GM06990 (cell line): ENCODE measurements at regions not wholly inside any gene's neighbourhood (a gene's known extent, or its start where the extent isn't known, plus 50 kb on each side); places are given as distances from the start of the nearest gene placed in this dataset.

Experiments
- DNase-seq: peaks from one replicate; pipeline ENCODE4 v3.0.0-alpha.2; 2011; ENCODE audit not compliant: insufficient read length; ENCODE audit errors: extremely low read depth
- H3K27me3 ChIP-seq: replicated peaks from 2 replicates; pipeline ENCODE4 v1.6.0; 2011; ENCODE audit warnings: low read length; ENCODE audit not compliant: control insufficient read depth, insufficient read depth
- H3K36me3 ChIP-seq: 2 replicates; pipeline ENCODE4 v1.5.1; 2011; ENCODE audit warnings: low read length; ENCODE audit not compliant: control insufficient read depth, insufficient read depth
- H3K4me3 ChIP-seq: replicated peaks from 2 replicates; pipeline ENCODE4 v1.5.1; 2011; ENCODE audit warnings: low read depth, mild to moderate bottlenecking, control low read depth, low read length
- TF ChIP-seq, protein P1 (sequence below): IDR thresholded peaks from 2 replicates; pipeline ENCODE4 v1.5.1; 2011; ENCODE audit warnings: low read length, control low read depth, mild to moderate bottlenecking, inconsistent platforms; ENCODE audit not compliant: insufficient read depth, poor library complexity, severe bottlenecking

DNA sequence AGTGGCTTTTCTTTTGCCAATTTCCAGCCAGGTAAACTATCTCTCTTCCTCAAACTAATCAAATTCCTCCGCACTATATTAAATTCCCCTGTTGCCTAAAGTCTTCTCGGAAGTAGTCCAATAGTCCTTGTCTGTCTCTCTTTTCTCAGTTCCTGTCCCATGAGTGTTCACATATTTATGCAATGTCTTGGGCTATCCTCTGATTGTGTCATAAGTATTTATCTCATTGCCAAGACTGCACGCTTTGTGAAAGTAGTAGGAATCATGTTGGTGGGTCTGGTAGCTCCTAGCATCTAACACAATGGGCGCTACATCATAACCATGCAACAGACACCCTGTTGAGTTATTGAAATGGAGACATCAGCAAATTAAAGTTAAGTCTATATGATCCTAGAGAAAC, 59.9 kb upstream of the POU3F3 start:
- DNase-seq, result no peak
- TF ChIP-seq, protein P1, sequence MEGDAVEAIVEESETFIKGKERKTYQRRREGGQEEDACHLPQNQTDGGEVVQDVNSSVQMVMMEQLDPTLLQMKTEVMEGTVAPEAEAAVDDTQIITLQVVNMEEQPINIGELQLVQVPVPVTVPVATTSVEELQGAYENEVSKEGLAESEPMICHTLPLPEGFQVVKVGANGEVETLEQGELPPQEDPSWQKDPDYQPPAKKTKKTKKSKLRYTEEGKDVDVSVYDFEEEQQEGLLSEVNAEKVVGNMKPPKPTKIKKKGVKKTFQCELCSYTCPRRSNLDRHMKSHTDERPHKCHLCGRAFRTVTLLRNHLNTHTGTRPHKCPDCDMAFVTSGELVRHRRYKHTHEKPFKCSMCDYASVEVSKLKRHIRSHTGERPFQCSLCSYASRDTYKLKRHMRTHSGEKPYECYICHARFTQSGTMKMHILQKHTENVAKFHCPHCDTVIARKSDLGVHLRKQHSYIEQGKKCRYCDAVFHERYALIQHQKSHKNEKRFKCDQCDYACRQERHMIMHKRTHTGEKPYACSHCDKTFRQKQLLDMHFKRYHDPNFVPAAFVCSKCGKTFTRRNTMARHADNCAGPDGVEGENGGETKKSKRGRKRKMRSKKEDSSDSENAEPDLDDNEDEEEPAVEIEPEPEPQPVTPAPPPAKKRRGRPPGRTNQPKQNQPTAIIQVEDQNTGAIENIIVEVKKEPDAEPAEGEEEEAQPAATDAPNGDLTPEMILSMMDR, result no peak
- H3K4me3 ChIP-seq, result no peak overlapping the region
- no peaks in the 10 kb centered on the region for H3K27me3 ChIP-seq
- no peaks in the 10 kb centered on the region for H3K36me3 ChIP-seq

DNA sequence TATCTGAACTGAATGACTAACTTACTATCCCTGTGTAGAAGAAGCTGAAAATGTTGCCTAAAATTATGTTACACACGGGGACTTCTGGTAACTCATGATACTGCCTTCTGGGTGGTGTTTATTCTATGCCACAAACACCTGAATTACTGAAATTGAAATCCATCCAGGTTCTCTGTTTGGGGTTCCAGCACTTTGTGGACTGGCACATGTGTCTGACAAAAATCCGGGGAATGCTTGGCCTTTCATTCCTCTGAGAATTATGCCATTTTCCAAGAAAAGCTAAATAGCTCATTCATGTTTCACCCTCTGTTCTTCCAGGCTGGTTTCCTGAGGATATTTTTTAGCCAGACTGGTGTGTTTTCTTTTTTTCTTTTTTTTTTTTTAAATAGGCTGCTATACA, 59.5 kb upstream of the POU3F3 start:
- TF ChIP-seq, protein P1, result no peak
- Histone ChIP-seq H3K36me3 (no peaks in the 10 kb centered on the region), H3K4me3 (no peak overlapping the region), H3K27me3 (no peaks in the 10 kb centered on the region)
- DNase-seq, result no peak
